ENCODE measurements at regions not wholly inside any gene's neighbourhood (a gene's known extent, or its start where the extent isn't known, plus 50 kb on each side); places are given as distances from the start of the nearest gene placed in this dataset.

DNA sequence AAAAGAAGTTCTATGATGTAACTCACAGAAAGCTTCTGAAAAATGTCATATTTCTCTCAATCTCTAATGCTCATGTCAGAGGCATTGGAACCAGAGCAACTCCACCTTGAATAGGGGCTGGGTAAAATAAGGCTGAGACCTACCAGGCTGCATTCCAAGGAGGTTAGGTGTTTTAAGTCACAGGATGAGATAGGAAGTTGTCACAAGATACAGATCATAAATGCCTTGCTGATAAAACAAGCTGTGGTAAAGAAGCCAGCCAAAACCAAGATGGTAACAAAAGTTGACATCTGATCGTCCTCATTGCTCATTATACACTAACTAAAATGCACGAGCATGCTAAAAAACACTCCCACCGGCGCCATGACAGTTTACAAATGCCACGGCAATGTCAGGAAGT is 411.1 kb upstream of the GRIA1 start:
- TF ChIP-seq, protein P1, sequence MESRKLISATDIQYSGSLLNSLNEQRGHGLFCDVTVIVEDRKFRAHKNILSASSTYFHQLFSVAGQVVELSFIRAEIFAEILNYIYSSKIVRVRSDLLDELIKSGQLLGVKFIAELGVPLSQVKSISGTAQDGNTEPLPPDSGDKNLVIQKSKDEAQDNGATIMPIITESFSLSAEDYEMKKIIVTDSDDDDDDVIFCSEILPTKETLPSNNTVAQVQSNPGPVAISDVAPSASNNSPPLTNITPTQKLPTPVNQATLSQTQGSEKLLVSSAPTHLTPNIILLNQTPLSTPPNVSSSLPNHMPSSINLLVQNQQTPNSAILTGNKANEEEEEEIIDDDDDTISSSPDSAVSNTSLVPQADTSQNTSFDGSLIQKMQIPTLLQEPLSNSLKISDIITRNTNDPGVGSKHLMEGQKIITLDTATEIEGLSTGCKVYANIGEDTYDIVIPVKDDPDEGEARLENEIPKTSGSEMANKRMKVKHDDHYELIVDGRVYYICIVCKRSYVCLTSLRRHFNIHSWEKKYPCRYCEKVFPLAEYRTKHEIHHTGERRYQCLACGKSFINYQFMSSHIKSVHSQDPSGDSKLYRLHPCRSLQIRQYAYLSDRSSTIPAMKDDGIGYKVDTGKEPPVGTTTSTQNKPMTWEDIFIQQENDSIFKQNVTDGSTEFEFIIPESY (IDR thresholded peaks at IDR 0.05; ENCODE audit: extremely low read depth, insufficient replicate concordance, low read length), result no peak
- TF ChIP-seq FOSL1 (IDR thresholded peaks at IDR 0.05; ENCODE audit: low read depth) (no peak), EZH2 (IDR thresholded peaks at IDR 0.05) (no peak)
- Histone ChIP-seq H3K9me3 (ENCODE audit: control insufficient read depth in 1 of 2, insufficient read depth in 1 of 2, low read depth in 1 of 2, low read length in 2 of 2) (peaks cover under 1 to 5% of the 10 kb centered on the region in 2 experiments; a peak in 3 of 4 replicates), H3K9ac (ENCODE audit: low read length) (no peak overlapping the region), H3K27me3 (ENCODE audit: insufficient read depth, low read length) (no peaks in the 10 kb centered on the region), H3K36me3 (ENCODE audit: control insufficient read depth in 1 of 2, insufficient read depth in 2 of 2, low read length in 2 of 2) (no peaks in the 10 kb centered on the region), H2AFZ (ENCODE audit: low read depth, low read length, poor library complexity, severe bottlenecking) (no peak overlapping the region), H3K4me2 (ENCODE audit: low read length) (no peak overlapping the region), H3K9me2 (ENCODE audit: insufficient read depth) (no peaks in the 10 kb centered on the region), H3K4me1 (ENCODE audit: control insufficient read depth in 1 of 2, insufficient read depth in 2 of 2, low read length in 2 of 2) (no peaks in the 10 kb centered on the region), H3K79me2 (ENCODE audit: insufficient read depth, low read length) (no peaks in the 10 kb centered on the region), H4K20me1 (ENCODE audit: insufficient read depth) (no peaks in the 10 kb centered on the region), H3K4me3 (replicated peaks in 1 of 2; ENCODE audit: low read depth in 1 of 2, low read length in 2 of 2) (no peak overlapping the region), H3K27ac (ENCODE audit: low read depth, low read length) (no peak overlapping the region)
- POLR2A ChIA-PET, result no interaction called here
- RAD21 ChIA-PET (ENCODE audit: low non-redundant PET in 1 of 2, low total read pairs in 2 of 2, uncharacterized antibody in 2 of 2, unreplicated experiment in 2 of 2), result no interaction called here
- CTCF ChIA-PET, result no interaction called here
- intact Hi-C loops (cut with micrococcal nuclease), result no loop called here
- ATAC-seq (no peak), DNase-seq (ENCODE audit: low read depth, low spot score) (no peak)
- BruUV-seq (replicated peaks), result no TSS peak

DNA sequence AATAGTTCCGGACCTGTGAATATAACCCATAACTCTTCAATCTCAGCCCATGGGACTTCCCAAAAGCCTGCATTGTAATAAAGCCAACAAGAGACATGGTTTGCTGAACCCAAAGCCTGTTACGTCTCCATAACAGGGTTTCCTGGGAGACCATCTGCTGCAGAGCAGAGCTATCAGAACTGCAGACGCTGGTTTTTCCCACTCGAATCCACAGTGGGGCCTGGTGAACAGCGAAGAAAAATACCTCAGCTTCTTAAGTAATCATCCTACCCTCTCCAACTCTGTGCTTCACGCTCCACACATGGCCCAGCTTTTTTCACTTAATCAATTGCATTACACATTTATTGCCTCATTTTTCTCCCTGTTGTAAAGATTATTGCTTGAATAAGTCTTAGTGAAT is 409.5 kb upstream of the GRIA1 start:
- DNase-seq (ENCODE audit: low read depth, low spot score) (no peak), ATAC-seq (no peak)
- Histone ChIP-seq H3K27ac (ENCODE audit: low read depth, low read length) (no peak overlapping the region), H3K9ac (ENCODE audit: low read length) (no peak overlapping the region), H3K27me3 (ENCODE audit: insufficient read depth, low read length) (no peaks in the 10 kb centered on the region), H3K36me3 (ENCODE audit: control insufficient read depth in 1 of 2, insufficient read depth in 2 of 2, low read length in 2 of 2) (no peaks in the 10 kb centered on the region), H2AFZ (ENCODE audit: low read depth, low read length, poor library complexity, severe bottlenecking) (no peak overlapping the region), H3K9me3 (ENCODE audit: control insufficient read depth in 1 of 2, insufficient read depth in 1 of 2, low read depth in 1 of 2, low read length in 2 of 2) (peaks cover 3 to 5% of the 10 kb centered on the region in 2 experiments; a peak in 3 of 4 replicates), H3K9me2 (ENCODE audit: insufficient read depth) (no peaks in the 10 kb centered on the region), H3K4me1 (ENCODE audit: control insufficient read depth in 1 of 2, insufficient read depth in 2 of 2, low read length in 2 of 2) (no peaks in the 10 kb centered on the region), H4K20me1 (ENCODE audit: insufficient read depth) (no peaks in the 10 kb centered on the region), H3K79me2 (ENCODE audit: insufficient read depth, low read length) (no peaks in the 10 kb centered on the region), H3K4me2 (ENCODE audit: low read length) (no peak overlapping the region), H3K4me3 (replicated peaks in 1 of 2; ENCODE audit: low read depth in 1 of 2, low read length in 2 of 2) (no peak overlapping the region)
- ChIA-PET POLR2A (no interaction called here), CTCF (no interaction called here), RAD21 (ENCODE audit: low non-redundant PET in 1 of 2, low total read pairs in 2 of 2, uncharacterized antibody in 2 of 2, unreplicated experiment in 2 of 2) (no interaction called here)
- intact Hi-C loops (cut with micrococcal nuclease), result no loop called here
- no TSS peak for BruUV-seq (replicated peaks)
- TF ChIP-seq EGR1 (IDR thresholded peaks at IDR 0.05; ENCODE audit: low read depth) (no peak), YY1 (IDR thresholded peaks at IDR 0.05; ENCODE audit: extremely low read depth, insufficient replicate concordance, low read depth, low read length) (no peak), SIN3A (IDR thresholded peaks at IDR 0.05; ENCODE audit: low read depth) (no peak), TCF7L2 (IDR thresholded peaks at IDR 0.05; ENCODE audit: borderline replicate concordance, extremely low read depth, insufficient read depth, insufficient read length) (no peak), EZH2phosphoT487 (IDR thresholded peaks at IDR 0.05; ENCODE audit: borderline replicate concordance) (no peak), ZFX (IDR thresholded peaks at IDR 0.05) (no peak), SRF (IDR thresholded peaks at IDR 0.05; ENCODE audit: low read depth) (no peak), FOSL1 (IDR thresholded peaks at IDR 0.05; ENCODE audit: low read depth) (no peak), RAD21 (IDR thresholded peaks at IDR 0.05; ENCODE audit: low read depth) (no peak), CBX3 (IDR thresholded peaks at IDR 0.05; ENCODE audit: low read depth) (no peak), POLR2A (IDR thresholded peaks at IDR 0.05; ENCODE audit: borderline replicate concordance, extremely low read depth, insufficient read depth, insufficient read length) (no peak), SP1 (IDR thresholded peaks at IDR 0.05; ENCODE audit: low read depth) (no peak), EZH2 (IDR thresholded peaks at IDR 0.05) (no peak)
- TF ChIP-seq, protein P2, sequence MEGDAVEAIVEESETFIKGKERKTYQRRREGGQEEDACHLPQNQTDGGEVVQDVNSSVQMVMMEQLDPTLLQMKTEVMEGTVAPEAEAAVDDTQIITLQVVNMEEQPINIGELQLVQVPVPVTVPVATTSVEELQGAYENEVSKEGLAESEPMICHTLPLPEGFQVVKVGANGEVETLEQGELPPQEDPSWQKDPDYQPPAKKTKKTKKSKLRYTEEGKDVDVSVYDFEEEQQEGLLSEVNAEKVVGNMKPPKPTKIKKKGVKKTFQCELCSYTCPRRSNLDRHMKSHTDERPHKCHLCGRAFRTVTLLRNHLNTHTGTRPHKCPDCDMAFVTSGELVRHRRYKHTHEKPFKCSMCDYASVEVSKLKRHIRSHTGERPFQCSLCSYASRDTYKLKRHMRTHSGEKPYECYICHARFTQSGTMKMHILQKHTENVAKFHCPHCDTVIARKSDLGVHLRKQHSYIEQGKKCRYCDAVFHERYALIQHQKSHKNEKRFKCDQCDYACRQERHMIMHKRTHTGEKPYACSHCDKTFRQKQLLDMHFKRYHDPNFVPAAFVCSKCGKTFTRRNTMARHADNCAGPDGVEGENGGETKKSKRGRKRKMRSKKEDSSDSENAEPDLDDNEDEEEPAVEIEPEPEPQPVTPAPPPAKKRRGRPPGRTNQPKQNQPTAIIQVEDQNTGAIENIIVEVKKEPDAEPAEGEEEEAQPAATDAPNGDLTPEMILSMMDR (IDR thresholded peaks at IDR 0.05 in 2 of 3, conservative IDR thresholded peaks at IDR 0.05 in 1 of 3; ENCODE audit: borderline replicate concordance in 1 of 3, insufficient read depth in 1 of 3, low read depth in 2 of 3, low read length in 2 of 3), result no peak
- TF ChIP-seq, protein P3, sequence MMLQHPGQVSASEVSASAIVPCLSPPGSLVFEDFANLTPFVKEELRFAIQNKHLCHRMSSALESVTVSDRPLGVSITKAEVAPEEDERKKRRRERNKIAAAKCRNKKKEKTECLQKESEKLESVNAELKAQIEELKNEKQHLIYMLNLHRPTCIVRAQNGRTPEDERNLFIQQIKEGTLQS (IDR thresholded peaks at IDR 0.05), result no peak
